Peyer's patch (tissue), 4 donors: ENCODE measurements at regions not wholly inside any gene's neighbourhood (a gene's known extent, or its start where the extent isn't known, plus 50 kb on each side); places are given as distances from the start of the nearest gene placed in this dataset.

Source experiments
- CTCF ChIP-seq, 6 experiments: fragments of 450-650 bp in 4 of 6; fragments of 200-600 bp in 2 of 6; sonication (generic) in 1 of 6; IDR thresholded peaks; one replicate each; pipeline ENCODE4 v1.5.1; 2017 to 2019; ENCODE audit warnings: antibody characterized with exemption in 6 of 6, mild to moderate bottlenecking in 3 of 6, moderate library complexity in 1 of 6
- POLR2A ChIP-seq, 2 donors: fragments of 450-650 bp; IDR thresholded peaks; one replicate each; pipeline ENCODE4 v1.5.1; 2017; ENCODE audit warnings: antibody characterized with exemption in 2 of 2, mild to moderate bottlenecking in 2 of 2, moderate library complexity in 2 of 2

- TF ChIP-seq CTCF (IDR thresholded peaks at IDR 0.05) (no peak), POLR2A (IDR thresholded peaks at IDR 0.05) (no peak)
Measured at GRCh38 chr10:3523309-3524050, 261.5 kb downstream of the KLF6 start.
